ENCODE measurements at regions not wholly inside any gene's neighbourhood (a gene's known extent, or its start where the extent isn't known, plus 50 kb on each side); places are given as distances from the start of the nearest gene placed in this dataset.

GRCh38 chr1:165054627-165055026 is 301.9 kb downstream of the LMX1A start:
- H3K4me3 ChIP-seq, result no peak overlapping the region
- 49 to 64% (median 62%) methylated on average over 4 of the region's 4 CpGs for WGBS, 3 donors
- no peak for TF ChIP-seq CTCF (IDR thresholded peaks at IDR 0.05)
- H3K9me3 ChIP-seq, result no peaks in the 10 kb centered on the region
- DNase-seq, result no peak
- ATAC-seq, result no peak
- no peaks in the 10 kb centered on the region for H3K36me3 ChIP-seq (ENCODE audit: insufficient read depth in 1 of 2, low read depth in 1 of 2)
- no peak overlapping the region for H3K27ac ChIP-seq
- H3K4me1 ChIP-seq, result no peaks in the 10 kb centered on the region
- intact Hi-C loops (cut with DNase I), result no loop called here
- no peaks in the 10 kb centered on the region for H3K27me3 ChIP-seq (ENCODE audit: insufficient read depth in 3 of 3, low read length in 2 of 3)

- H3K4me1 ChIP-seq, result no peaks in the 10 kb centered on the region
- no peaks in the 10 kb centered on the region for H3K9me3 ChIP-seq
- no peak for ATAC-seq
- H3K27ac ChIP-seq, result no peak overlapping the region
- H3K36me3 ChIP-seq (ENCODE audit: insufficient read depth in 1 of 2, low read depth in 1 of 2), result no peaks in the 10 kb centered on the region
- intact Hi-C loops (cut with DNase I), result no loop called here
- no peak for DNase-seq
- H3K27me3 ChIP-seq (ENCODE audit: insufficient read depth in 3 of 3, low read length in 2 of 3), result no peaks in the 10 kb centered on the region
- WGBS, 3 donors, result 40 to 65% (median 50%) methylated on average over 2 of the region's 2 CpGs
- no peak overlapping the region for H3K4me3 ChIP-seq
- TF ChIP-seq CTCF (IDR thresholded peaks at IDR 0.05), result no peak
Observed at GRCh38 chr1:165053351-165053750, 303.2 kb downstream of the LMX1A start.

- intact Hi-C loops (cut with DNase I), result no loop called here
- DNase-seq (no peak), ATAC-seq (no peak)
- no peak for TF ChIP-seq CTCF (IDR thresholded peaks at IDR 0.05)
- WGBS, 3 donors, result 55% methylated on average over 4 of the region's 4 CpGs
- no peaks in the 10 kb centered on the region for H3K4me1 ChIP-seq
- no peak overlapping the region for H3K4me3 ChIP-seq
- H3K9me3 ChIP-seq, result no peaks in the 10 kb centered on the region
- no peaks in the 10 kb centered on the region for H3K27me3 ChIP-seq (ENCODE audit: insufficient read depth in 3 of 3, low read length in 2 of 3)
- no peaks in the 10 kb centered on the region for H3K36me3 ChIP-seq (ENCODE audit: insufficient read depth in 1 of 2, low read depth in 1 of 2)
- H3K27ac ChIP-seq, result no peak overlapping the region
Observed at GRCh38 chr1:165052936-165053335, 303.6 kb downstream of the LMX1A start.

- no peak for DNase-seq
- H3K9me3 ChIP-seq, result no peaks in the 10 kb centered on the region
- no peaks in the 10 kb centered on the region for H3K27me3 ChIP-seq (ENCODE audit: insufficient read depth in 3 of 3, low read length in 2 of 3)
- H3K4me1 ChIP-seq, result no peaks in the 10 kb centered on the region
- 78 to 83% (median 83%) methylated on average over 4 of the region's 4 CpGs for WGBS, 3 donors
- TF ChIP-seq CTCF (IDR thresholded peaks at IDR 0.05), result no peak
- no peak overlapping the region for H3K27ac ChIP-seq
- no peaks in the 10 kb centered on the region for H3K36me3 ChIP-seq (ENCODE audit: insufficient read depth in 1 of 2, low read depth in 1 of 2)
- intact Hi-C loops (cut with DNase I), result no loop called here
- no peak for ATAC-seq
- no peak overlapping the region for H3K4me3 ChIP-seq
Observed at GRCh38 chr1:165052431-165052830, 304.1 kb downstream of the LMX1A start.

GRCh38 chr1:165050246-165050645 is 306.3 kb downstream of the LMX1A start:
- no peaks in the 10 kb centered on the region for H3K9me3 ChIP-seq
- H3K4me1 ChIP-seq, result no peaks in the 10 kb centered on the region
- no peak for ATAC-seq
- H3K36me3 ChIP-seq (ENCODE audit: insufficient read depth in 1 of 2, low read depth in 1 of 2), result no peaks in the 10 kb centered on the region
- no peaks in the 10 kb centered on the region for H3K27me3 ChIP-seq (ENCODE audit: insufficient read depth in 3 of 3, low read length in 2 of 3)
- intact Hi-C loops (cut with DNase I), result no loop called here
- WGBS, 3 donors, result 63 to 74% (median 68%) methylated on average over 5 of the region's 5 CpGs
- TF ChIP-seq CTCF (IDR thresholded peaks at IDR 0.05), result no peak
- no peak overlapping the region for H3K4me3 ChIP-seq
- no peak for DNase-seq
- no peak overlapping the region for H3K27ac ChIP-seq

Measured in psoas muscle (tissue), 7 donors.